ENCODE measurements at regions not wholly inside any gene's neighbourhood (a gene's known extent, or its start where the extent isn't known, plus 50 kb on each side); places are given as distances from the start of the nearest gene placed in this dataset.
A peak's percentile ranks its signal among the peaks of the same experiment; 100 is the strongest.
"Not testable (repeated sequence)": the region's sequence is repeated elsewhere in the genome, so short reads cannot be mapped to it uniquely, and the experiment has no call there.

GRCh38 chr6:12602951-12603672 is 113.5 kb upstream of the PHACTR1 start:
- FAIRE-seq: peak; percentile 87
- no peak for DNase-seq (ENCODE audit: insufficient read length, low spot score)

- FAIRE-seq (no peak), DNase-seq (ENCODE audit: insufficient read length, low spot score) (no peak)
These were observed 112.9 kb upstream of the PHACTR1 start for GRCh38 chr6:12603673-12604049.

- FAIRE-seq (peak; percentile 97), DNase-seq (ENCODE audit: insufficient read length, low spot score) (no peak)
These were observed 110.7 kb upstream of the PHACTR1 start for GRCh38 chr6:12605888-12606345.

- FAIRE-seq (peak; percentile 26), DNase-seq (ENCODE audit: insufficient read length, low spot score) (no peak)
These were observed 110.0 kb upstream of the PHACTR1 start for GRCh38 chr6:12606616-12607015.

GRCh38 chr6:12608016-12608860 is 108.3 kb upstream of the PHACTR1 start:
- DNase-seq (ENCODE audit: insufficient read length, low spot score) (no peak), FAIRE-seq (no peak)

GRCh38 chr6:12608874-12609273 is 107.7 kb upstream of the PHACTR1 start:
- FAIRE-seq: peak; percentile 94
- no peak for DNase-seq (ENCODE audit: insufficient read length, low spot score)

- peak; percentile 11 for FAIRE-seq
- DNase-seq (ENCODE audit: insufficient read length, low spot score): no peak
These were observed 106.8 kb upstream of the PHACTR1 start for GRCh38 chr6:12609751-12610150.

GRCh38 chr6:12610862-12611261 is 105.7 kb upstream of the PHACTR1 start:
- FAIRE-seq: no peak
- DNase-seq (ENCODE audit: insufficient read length, low spot score): no peak

- DNase-seq (ENCODE audit: insufficient read length, low spot score) (no peak), FAIRE-seq (no peak)
These were observed 102.8 kb upstream of the PHACTR1 start for GRCh38 chr6:12613811-12614210.

- FAIRE-seq (no peak), DNase-seq (ENCODE audit: insufficient read length, low spot score) (no peak)
These were observed 102.1 kb upstream of the PHACTR1 start for GRCh38 chr6:12614456-12614855.

GRCh38 chr6:12618296-12618695 is 98.3 kb upstream of the PHACTR1 start:
- no peak for FAIRE-seq
- no peak for DNase-seq (ENCODE audit: insufficient read length, low spot score)

GRCh38 chr6:12621754-12622153 is 94.8 kb upstream of the PHACTR1 start:
- DNase-seq (ENCODE audit: insufficient read length, low spot score) (no peak), FAIRE-seq (no peak)

- FAIRE-seq: no peak
- DNase-seq (ENCODE audit: insufficient read length, low spot score): no peak
These were observed 94.0 kb upstream of the PHACTR1 start for GRCh38 chr6:12622566-12622965.

- no peak for FAIRE-seq
- DNase-seq (ENCODE audit: insufficient read length, low spot score): no peak
These were observed 92.3 kb upstream of the PHACTR1 start for GRCh38 chr6:12624142-12624837.

- no peak for FAIRE-seq
- no peak for DNase-seq (ENCODE audit: insufficient read length, low spot score)
These were observed 89.5 kb upstream of the PHACTR1 start for GRCh38 chr6:12627053-12627452.

GRCh38 chr6:12628327-12628726 is 88.2 kb upstream of the PHACTR1 start:
- no peak for FAIRE-seq
- no peak for DNase-seq (ENCODE audit: insufficient read length, low spot score)

- not testable (repeated sequence) for FAIRE-seq; DNase-seq (ENCODE audit: insufficient read length, low spot score)
These were observed 82.8 kb upstream of the PHACTR1 start for GRCh38 chr6:12633746-12634145.

GRCh38 chr6:12635375-12635774 is 81.2 kb upstream of the PHACTR1 start:
- FAIRE-seq (no peak), DNase-seq (ENCODE audit: insufficient read length, low spot score) (no peak)

- no peak for DNase-seq (ENCODE audit: insufficient read length, low spot score)
- no peak for FAIRE-seq
These were observed 80.8 kb upstream of the PHACTR1 start for GRCh38 chr6:12635813-12636212.

- FAIRE-seq (no peak), DNase-seq (ENCODE audit: insufficient read length, low spot score) (no peak)
These were observed 80.2 kb upstream of the PHACTR1 start for GRCh38 chr6:12636336-12636735.

- peak; percentile 85 for FAIRE-seq
- DNase-seq (ENCODE audit: insufficient read length, low spot score): no peak
These were observed 78.5 kb upstream of the PHACTR1 start for GRCh38 chr6:12637960-12638641.
